ENCODE measurements at regions not wholly inside any gene's neighbourhood (a gene's known extent, or its start where the extent isn't known, plus 50 kb on each side); places are given as distances from the start of the nearest gene placed in this dataset.

DNA sequence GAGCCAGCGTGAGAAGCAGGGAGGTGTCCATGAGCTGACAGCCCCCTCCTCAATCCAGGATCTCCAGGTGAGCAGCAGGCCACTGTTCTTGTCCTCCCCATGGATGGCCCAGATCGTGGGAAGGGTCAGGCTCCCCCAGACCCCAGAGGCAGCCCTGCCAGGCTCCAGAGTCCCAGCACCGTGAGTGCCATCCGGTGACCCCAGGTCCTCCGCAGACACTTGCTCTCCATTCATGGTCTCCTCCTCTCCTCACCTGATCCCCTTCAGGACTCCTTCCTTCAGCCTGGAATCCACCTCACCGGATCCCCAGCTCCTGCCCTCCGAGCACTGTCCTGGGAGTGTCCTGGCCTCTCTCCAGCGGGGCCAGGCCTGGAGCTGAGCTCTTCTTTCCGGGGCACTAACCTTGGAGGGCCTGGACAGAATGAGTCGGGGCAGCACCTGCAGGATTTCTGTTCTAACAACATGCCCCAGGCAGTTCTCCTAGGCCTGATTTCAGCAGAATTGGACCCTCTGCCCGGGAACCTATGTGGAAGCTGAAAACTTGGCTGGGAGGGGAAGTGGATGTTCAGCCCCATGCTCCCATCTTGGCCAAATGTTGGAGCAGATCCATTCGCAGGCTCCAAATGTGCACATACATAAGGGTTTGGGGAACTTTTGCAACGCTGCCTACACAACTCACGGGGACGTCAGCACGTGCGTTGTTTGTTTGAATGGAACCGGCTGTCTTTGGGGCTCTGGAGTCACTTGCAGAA is 341.6 kb upstream of the SFSWAP start:
- in situ Hi-C loops (cut with HindIII; ENCODE audit: low sequenced_read_pairs), result loop anchor here (5.0 kb wide), 1 partner anchor 48 kb away; no protein-coding TSS in a partner anchor

DNA sequence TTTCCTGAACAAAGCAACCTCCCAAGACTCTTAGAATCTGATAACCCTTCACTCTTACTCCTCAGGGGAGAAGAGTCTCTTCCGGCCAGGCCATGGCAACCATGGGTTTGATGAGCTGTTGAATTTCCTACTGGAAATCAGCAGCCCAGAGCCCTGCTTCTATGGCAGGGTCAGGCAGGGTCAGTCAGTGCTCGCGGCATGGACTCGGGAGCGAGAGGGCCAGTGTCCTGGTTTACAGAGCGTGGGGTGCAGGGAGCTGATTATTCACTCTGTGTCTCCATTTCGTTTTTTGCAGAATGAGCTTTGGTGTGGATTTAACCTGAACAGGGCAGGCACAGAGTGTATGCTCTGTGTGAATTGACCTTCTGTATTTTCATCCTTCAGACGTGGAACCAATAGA is 340.6 kb upstream of the SFSWAP start:
- in situ Hi-C loops (cut with HindIII; ENCODE audit: low sequenced_read_pairs), result no loop called here

DNA sequence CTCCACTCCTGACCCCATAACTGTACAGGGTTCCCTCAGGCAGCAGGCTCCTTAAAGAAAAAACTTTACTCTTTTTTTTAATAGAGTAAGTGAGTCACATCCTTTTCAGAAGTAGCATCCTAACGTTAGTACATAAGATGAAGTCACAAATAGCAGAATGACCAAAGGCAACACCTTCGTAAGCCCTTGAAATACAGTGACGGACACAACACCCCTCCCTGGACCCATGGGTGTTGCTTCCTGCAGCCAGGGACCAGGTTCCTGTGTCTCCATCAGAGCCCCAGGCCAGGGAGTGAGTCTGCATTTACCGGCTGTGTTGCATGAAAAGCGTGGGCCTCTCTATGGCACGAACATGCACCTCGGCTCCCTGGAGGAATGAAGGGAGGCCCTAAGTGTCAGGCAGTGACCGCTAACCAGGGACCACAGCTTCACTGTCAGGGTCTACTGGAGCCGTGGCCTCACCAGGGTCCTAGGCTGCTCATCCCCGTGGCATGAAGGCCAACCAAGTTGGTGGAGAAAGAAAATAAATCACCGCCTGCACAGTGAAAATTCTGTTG is 340.0 kb upstream of the SFSWAP start:
- in situ Hi-C loops (cut with HindIII; ENCODE audit: low sequenced_read_pairs), result no loop called here

DNA sequence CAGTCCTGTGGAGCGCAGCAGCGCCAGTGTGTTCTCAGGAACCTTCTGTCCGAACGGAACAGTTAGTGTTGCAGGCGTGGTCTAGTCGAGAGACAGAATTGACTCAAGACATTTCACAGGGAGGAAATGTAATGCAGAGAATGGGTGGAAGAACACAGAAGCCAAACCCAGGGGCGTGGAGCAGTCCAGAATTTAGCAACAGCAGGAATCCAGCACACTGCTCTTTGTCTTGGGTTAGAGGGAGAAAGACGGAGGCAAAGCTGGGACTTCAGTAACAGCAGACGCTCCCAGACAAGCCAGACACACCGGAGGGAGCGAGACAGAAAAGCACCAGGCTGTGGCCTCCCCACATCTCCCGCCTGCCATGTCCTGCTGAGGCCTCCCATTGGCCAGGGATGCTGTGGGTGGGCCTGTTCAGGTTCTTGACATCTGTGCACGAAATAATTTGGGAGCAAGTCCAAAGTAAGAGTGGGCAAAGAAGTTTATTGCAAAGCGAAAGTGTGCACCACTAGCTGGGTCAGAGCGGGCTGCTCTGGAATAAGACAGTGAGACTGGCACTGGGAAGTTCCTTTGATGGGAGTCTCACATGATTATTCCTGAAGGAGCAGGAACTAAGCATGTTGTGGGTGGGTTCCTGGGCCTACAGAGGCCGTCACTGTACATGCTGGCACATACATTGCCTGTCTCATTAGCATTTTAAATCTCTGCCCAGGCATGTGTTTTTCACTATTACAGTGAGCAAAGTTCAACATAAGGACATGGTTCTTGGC is 339.3 kb upstream of the SFSWAP start:
- in situ Hi-C loops (cut with HindIII; ENCODE audit: low sequenced_read_pairs), result no loop called here

DNA sequence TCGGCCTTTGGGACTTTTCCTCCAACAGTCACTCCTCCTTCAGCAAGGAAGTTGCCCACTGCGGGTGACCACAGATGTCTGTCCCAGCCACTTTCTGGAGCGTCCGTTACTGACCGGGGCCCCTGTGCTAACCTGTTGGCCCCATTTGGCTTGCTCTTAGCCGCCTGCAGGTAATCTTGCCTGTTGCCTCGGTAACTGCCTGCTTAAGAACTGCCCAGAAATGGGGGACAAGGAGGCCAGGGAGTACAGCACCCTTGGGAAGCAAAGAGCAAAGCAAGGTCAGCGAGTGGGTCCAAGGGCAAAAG is 338.8 kb upstream of the SFSWAP start:
- in situ Hi-C loops (cut with HindIII; ENCODE audit: low sequenced_read_pairs), result no loop called here

DNA sequence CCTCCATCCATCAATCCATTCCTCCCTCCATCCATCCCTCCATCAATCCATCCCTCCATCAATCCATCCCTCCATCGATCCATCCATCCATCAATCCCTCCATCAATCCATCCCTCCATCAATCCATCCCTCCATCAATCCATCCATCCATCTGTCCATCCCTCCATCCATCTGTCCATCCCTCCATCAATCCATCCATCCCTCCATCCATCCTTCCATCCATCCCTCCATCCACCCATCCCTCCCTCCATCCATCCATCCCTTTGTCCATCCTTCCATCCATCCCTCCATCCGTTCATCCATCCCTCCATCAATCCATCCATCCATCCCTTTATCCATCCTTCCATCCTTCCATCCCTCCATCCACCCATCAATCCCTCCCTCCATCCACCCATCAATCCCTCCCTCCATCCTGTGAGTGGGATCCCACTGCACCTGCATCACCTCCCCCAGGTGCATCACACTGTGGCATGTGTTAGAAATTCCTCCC is 338.1 kb upstream of the SFSWAP start:
- in situ Hi-C loops (cut with HindIII; ENCODE audit: low sequenced_read_pairs), result no loop called here

DNA sequence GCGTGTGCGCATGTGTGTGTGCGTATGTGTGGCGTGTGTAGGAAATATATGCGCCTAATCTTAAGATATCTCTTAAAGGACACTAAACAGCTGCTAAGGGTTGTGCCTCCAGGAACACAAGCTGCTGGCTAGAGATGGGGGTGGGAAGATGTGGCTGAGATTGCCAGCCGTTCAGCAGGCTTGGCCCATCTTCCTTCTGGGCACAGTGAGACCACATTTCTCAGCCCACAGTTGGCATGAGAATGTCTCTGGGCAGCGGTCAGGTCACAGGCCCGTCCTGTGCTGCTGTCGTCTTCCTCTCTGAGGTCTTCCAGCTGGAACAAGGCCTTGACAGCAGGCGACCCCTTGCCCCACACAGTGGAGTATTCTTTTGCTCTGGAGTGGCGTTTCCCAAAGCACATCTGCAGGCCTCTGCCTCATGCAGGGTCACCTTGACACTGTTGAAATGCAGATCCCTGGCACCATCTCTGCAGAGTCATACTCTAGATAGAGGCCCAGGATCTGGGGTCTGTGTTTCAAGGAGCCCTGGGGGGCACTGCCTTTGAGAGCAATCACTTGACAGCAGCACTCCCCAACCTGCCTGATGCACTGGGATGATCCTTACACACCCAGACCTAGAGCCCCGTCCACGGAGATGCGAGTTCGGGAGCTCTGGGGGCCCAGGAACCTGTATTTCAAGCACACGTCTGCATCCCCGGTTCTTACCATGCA is 335.5 kb upstream of the SFSWAP start:
- in situ Hi-C loops (cut with HindIII; ENCODE audit: low sequenced_read_pairs), result no loop called here

DNA sequence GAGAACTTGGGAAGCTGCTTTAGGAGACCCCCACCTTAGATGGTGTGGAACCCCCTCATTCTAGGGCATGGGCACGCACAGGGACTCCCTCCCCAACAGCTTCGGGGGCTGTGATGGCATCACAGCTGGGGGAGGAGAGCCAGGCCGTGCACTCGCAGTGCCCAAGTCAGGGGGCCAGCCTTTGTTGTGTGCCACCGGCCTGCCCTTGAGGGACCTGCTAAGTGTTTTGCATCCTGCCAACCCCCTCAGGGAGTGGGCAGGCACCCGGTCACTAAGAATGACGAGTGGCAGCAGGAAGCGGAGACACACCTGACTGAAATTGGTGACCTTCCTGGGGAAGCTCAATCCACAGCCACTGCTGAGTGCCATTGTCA is 334.9 kb upstream of the SFSWAP start:
- in situ Hi-C loops (cut with HindIII; ENCODE audit: low sequenced_read_pairs), result no loop called here

DNA sequence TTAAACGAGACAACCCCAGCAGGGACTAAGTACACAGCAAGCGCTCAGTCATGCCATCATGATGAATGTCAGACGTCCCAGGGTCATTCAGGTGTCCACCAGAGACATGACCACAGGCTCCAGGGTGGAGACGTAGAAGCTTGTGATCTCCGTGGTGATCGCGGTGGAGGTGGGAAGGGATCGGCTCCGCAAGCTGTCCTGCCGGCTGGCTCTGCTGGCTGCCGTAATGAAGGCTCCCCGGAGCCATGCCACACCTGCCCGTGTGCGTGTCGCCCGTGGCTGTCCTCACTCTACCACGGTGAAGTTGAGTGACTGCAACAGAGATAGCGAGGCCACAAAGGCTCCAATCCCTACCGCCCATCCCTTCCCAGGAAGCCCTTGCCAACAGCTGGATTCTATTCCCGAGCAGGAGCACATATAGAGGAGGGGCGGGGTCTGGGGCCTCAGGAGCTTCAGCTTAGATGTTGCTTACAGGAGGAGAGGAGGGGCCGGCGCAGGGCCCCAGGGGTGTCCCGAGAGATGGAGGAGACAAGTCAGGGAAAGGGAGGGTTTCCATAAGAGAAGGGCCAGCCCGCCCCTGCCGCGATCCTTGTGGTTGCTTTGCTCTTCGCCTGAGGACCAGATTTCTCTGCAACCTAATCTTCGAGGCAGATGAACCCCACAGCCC is 332.6 kb upstream of the SFSWAP start:
- in situ Hi-C loops (cut with HindIII; ENCODE audit: low sequenced_read_pairs), result no loop called here

DNA sequence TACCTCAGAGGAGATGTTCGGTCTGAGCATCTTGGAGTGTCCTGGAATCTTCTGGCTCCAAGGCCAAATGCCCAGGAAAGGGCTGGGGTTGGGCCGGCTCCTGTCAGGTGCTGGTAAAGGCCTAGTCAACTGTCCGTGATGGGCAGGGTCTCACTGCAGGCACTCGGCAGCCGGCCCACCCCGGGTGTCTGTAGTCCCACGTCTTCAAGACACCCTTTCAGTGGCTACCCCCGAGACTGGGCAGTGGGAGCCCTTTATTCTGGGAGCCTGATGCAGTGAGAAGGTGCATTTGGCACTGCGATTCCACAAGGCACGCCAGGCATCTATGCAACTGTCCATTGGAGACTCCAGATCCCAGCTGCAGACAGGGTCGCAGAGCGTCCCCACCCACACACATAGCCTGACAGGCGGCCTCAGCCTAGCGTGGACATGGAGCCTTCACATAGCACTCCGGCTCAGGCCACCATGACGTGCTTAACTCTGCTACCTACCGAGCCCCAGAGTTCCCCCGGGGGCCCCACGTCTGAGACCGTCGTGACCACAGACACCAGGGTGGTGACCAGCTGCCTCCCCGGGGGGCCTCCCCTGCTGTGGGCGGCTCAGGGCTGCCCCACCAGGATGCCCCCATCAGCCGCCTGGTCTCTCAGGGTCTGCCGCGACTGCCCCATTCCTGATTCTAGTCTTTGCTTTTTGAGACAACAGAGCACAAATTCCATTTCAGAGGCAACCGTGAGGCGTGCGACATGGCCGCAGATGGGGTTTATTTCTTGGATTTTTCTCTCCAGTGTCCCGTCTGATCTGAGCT is 331.8 kb upstream of the SFSWAP start:
- in situ Hi-C loops (cut with HindIII; ENCODE audit: low sequenced_read_pairs), result no loop called here

DNA sequence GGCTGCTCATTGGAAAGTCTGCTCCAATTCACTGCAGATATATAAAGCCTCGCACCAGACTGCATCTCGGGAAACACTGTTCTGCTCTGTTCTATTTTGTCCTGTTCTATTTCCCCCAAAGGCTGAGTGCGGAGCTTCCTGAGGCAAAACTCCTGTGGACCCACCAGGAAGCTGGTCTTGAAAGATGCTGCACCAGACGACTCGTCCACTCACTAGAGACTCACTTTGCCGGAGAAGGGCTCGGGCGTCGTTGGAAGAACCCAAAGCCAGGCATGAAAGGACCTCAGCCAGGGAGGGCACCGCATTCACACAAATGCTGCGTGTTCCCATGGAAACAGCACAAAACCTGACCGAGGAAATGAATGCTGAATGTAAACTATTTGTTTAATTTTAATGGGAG is 331.2 kb upstream of the SFSWAP start:
- in situ Hi-C loops (cut with HindIII; ENCODE audit: low sequenced_read_pairs), result no loop called here

DNA sequence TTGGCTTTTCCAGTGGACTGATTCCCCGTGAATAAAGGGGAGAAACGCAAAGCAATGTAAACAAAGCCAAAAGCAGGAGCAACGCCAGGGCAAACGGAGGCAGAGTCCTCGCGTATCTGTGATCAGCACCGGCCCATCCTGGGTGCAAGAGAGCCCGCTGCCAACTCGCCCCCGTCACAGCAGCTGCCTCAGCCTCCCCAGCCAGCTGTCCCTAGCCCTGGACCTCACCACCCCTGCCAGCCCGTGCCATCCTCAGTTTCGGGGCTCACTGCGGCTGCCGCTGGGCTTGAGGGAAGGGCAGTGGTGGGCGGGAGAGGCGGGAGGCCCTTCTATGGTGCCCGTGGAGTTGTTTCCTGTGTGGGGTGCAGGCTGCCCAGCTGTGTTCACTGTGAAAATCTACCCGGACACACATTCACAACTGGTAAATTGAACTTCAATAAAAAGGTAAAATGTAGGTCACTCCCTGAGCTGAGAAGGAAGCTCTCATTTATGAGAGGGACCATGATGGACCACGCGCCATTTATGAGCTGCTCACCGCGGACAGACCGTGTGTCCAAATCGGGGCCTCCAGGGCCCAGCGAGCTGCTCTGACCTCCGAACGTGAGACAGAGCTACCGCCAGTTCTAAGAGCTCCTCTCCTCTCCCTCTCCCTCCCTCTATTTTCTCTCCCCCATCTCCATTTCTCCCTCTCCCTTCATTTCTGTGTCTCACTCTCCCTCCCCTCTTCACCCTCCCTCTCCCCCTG is 330.5 kb upstream of the SFSWAP start:
- in situ Hi-C loops (cut with HindIII; ENCODE audit: low sequenced_read_pairs), result no loop called here

DNA sequence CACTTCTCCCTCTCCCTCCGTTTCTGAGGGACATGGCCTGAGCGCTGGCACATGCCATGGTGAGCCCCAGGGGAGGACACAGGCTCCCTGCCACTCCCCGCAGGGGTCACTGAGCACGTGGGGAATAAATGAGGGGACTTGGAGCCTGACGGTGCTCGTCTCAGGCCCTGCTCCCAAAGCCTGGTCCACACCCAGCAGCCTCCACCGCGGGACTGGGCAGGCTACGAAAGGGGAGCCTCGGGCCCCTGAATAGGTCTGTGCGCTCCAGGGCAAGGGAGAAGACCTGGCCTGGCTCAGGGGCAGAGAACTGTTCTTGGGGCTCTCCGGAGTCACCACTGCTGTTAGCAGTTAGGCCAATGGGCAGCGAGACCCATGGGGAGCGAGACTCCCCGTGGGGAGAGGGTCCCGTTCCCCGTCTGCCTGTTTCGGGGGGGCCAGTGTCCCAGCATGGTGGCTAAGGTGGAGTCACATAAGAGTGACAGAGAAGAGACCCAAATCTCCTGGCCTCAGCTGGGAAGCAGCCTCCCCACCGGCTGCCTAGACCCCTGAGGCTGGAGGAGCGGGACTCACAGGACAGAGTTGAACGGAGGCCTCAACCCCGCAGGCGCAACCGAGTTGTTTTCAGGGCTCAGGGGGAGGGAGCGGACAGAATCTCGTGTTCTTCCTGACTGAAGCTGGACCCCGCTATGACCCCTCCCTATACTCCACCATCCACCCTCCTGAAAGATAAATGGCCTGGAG is 329.8 kb upstream of the SFSWAP start:
- in situ Hi-C loops (cut with HindIII; ENCODE audit: low sequenced_read_pairs), result no loop called here

DNA sequence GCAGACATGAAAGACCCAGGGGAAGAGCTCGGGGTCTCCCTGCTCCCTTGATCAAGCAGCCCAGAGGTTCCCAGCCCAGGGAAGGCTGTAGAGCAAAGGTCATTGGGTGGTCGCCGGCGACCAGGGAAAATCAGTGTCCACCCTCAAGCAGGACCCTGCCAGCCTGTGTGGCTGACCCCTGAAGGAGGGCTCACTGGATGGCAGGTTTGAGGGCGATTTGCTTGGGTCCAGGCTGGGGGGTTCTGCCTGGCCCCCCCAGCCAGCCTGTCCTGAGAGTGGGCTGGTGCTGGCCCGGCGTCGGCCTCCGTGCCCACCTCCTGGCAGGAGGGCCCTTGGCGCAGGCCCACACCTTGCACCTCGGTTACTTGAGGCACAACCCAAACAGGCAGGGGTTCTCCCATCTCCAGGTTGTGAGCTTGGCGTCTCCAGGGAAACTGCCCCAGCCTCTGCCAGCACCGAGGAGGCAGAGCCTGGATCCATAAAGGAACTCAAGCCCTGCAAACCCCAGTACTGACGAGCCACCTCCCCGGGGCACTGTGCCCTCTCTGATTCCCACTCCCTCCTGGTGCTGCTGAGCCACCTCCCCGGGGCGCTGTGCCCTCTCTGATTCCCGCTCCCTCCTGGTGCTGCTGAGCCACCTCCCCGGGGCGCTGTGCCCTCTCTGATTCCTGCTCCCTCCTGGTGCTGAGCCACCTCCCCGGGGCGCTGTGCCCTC is 329.0 kb upstream of the SFSWAP start:
- in situ Hi-C loops (cut with HindIII; ENCODE audit: low sequenced_read_pairs), result no loop called here

DNA sequence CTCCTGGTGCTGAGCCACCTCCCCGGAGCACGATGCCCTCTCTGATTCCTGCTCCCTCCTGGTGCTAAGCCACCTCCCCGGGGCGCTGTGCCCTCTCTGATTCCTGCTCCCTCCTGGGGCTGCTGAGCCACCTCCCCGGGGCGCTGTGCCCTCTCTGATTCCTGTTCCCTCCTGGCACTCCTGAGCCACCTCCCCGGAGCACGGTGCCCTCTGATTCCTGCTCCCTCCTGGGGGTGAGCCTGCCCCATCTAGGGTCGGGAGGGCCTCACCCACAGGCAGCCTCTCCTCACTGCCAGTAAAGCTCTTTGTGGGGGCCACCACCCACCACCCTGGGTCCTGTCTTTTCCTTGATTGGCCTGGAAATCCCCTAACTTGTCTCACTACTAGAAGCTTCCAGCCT is 327.6 kb upstream of the SFSWAP start:
- in situ Hi-C loops (cut with HindIII; ENCODE audit: low sequenced_read_pairs), result no loop called here

DNA sequence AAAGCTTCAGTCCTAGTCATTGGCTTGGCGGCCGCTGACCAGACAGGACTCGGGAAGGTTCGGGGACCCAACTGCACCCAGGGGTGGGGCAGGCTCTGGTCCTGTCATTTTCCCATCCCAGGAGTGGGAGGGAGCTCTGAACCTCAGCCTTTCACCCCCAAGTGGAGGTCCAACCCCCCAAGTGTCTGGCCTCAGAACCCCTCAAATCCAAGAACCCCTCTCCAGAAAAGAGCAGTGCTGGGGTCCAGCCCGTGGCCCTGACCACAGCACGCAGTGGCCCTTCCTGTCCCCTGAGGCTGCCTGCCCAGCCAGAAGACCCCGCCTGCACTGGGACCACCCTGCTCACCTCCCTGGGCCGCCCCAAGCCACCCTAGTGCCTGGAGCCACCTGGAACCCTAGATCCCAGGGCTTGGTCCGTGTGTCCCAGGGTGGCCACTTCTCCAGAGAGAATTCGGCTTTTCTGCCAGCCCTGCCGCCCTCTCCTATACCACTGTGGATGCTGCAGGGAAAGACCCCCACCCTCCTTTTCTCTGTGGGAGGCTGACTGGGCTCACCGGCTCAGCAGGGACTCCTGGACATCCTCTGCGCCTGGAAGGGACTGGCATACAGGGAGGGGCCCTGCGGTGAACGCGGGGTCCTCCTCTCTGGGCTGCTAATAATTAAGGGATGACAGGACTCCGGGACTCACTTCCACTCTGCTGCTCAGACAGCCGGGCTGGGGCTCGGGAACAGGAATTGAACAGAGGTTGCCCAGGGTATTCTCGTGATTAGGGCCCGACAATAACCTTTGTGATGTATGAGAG is 326.9 kb upstream of the SFSWAP start:
- in situ Hi-C loops (cut with HindIII; ENCODE audit: low sequenced_read_pairs), result no loop called here

DNA sequence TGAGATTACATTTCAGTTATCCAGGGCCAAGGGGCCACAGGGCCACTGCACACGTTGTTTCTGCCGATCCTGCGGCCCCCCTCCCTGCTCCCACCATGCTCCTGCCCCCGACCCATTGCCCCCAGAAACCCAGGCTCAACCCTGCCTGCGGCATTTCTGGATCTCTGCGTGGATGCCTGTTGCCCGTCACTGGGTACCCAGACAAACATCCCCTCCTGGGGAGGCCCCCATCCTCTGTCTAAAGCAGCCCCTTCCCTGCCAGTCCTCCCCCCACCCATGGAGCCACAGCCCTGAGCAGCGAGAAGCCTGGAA is 326.4 kb upstream of the SFSWAP start:
- in situ Hi-C loops (cut with HindIII; ENCODE audit: low sequenced_read_pairs), result no loop called here

Measured in endothelial cell of hepatic sinusoid (primary cell).